HUDEP-2 (cell line): ENCODE measurements at regions not wholly inside any gene's neighbourhood (a gene's known extent, or its start where the extent isn't known, plus 50 kb on each side); places are given as distances from the start of the nearest gene placed in this dataset.
"Not testable (repeated sequence)": the region's sequence is repeated elsewhere in the genome, so short reads cannot be mapped to it uniquely, and the experiment has no call there.

ENCODE experiments used
- DNase-seq, 76 experiments: peaks; one replicate each; lab custom pipeline; 2025; ENCODE audit not compliant: unreplicated experiment in 76 of 76; lab: John Stamatoyannopoulos, UW

GRCh38 chr3:27779176-27779575, 57.1 kb upstream of the EOMES start:
- DNase-seq, result no peak

GRCh38 chr3:27789420-27789819, 67.3 kb upstream of the EOMES start:
- DNase-seq, result no peak

- no peak for DNase-seq
These were observed 69.8 kb upstream of the EOMES start for GRCh38 chr3:27791956-27792355.

GRCh38 chr3:27792869-27793268, 70.7 kb upstream of the EOMES start:
- no peak for DNase-seq

GRCh38 chr3:27794211-27794610, 72.1 kb upstream of the EOMES start:
- no peak for DNase-seq

- DNase-seq, result no peak
These were observed 74.3 kb upstream of the EOMES start for GRCh38 chr3:27796365-27796875.

- DNase-seq, result no peak
These were observed 75.7 kb upstream of the EOMES start for GRCh38 chr3:27797773-27798172.

GRCh38 chr3:27800261-27800660, 78.1 kb upstream of the EOMES start:
- DNase-seq, result no peak

GRCh38 chr3:27802425-27802824, 80.3 kb upstream of the EOMES start:
- no peak for DNase-seq

- no peak for DNase-seq
These were observed 80.7 kb upstream of the EOMES start for GRCh38 chr3:27802849-27803248.

GRCh38 chr3:27805282-27805681, 83.2 kb upstream of the EOMES start:
- DNase-seq, result no peak

- DNase-seq, result no peak
These were observed 91.1 kb upstream of the EOMES start for GRCh38 chr3:27813255-27813654.

GRCh38 chr3:27821609-27822008, 99.5 kb upstream of the EOMES start:
- DNase-seq, result not testable (repeated sequence)

GRCh38 chr3:27824312-27825200, 102.4 kb upstream of the EOMES start:
- no peak for DNase-seq

- no peak for DNase-seq
These were observed 104.3 kb upstream of the EOMES start for GRCh38 chr3:27826448-27826847.

GRCh38 chr3:27827041-27827440, 104.9 kb upstream of the EOMES start:
- DNase-seq, result no peak

GRCh38 chr3:27840807-27841594, 118.9 kb upstream of the EOMES start:
- no peak for DNase-seq

- DNase-seq, result no peak
These were observed 122.0 kb upstream of the EOMES start for GRCh38 chr3:27844052-27844675.

GRCh38 chr3:27847697-27848096, 125.6 kb upstream of the EOMES start:
- DNase-seq, result no peak

- no peak for DNase-seq
These were observed 126.7 kb upstream of the EOMES start for GRCh38 chr3:27848826-27849225.

- no peak for DNase-seq
These were observed 137.7 kb upstream of the EOMES start for GRCh38 chr3:27859821-27860220.
